Right kidney (tissue), 1 donor: ENCODE measurements at regions not wholly inside any gene's neighbourhood (a gene's known extent, or its start where the extent isn't known, plus 50 kb on each side); places are given as distances from the start of the nearest gene placed in this dataset.
"Not testable (repeated sequence)": the region's sequence is repeated elsewhere in the genome, so short reads cannot be mapped to it uniquely, and the experiment has no call there.

ENCODE experiments used
- DNase-seq: peaks from one replicate; pipeline ENCODE4 v3.0.0-alpha.2; 2016

- DNase-seq, result no peak
Measured at GRCh38 chr6:8875986-8876385, 440.6 kb upstream of the SLC35B3 start.

GRCh38 chr6:8872589-8872988, 437.2 kb upstream of the SLC35B3 start:
- no peak for DNase-seq

- no peak for DNase-seq
Measured at GRCh38 chr6:8865451-8865850, 430.1 kb upstream of the SLC35B3 start.

GRCh38 chr6:8860671-8861070, 425.3 kb upstream of the SLC35B3 start:
- DNase-seq, result no peak

GRCh38 chr6:8859501-8859900, 424.2 kb upstream of the SLC35B3 start:
- no peak for DNase-seq

DNA sequence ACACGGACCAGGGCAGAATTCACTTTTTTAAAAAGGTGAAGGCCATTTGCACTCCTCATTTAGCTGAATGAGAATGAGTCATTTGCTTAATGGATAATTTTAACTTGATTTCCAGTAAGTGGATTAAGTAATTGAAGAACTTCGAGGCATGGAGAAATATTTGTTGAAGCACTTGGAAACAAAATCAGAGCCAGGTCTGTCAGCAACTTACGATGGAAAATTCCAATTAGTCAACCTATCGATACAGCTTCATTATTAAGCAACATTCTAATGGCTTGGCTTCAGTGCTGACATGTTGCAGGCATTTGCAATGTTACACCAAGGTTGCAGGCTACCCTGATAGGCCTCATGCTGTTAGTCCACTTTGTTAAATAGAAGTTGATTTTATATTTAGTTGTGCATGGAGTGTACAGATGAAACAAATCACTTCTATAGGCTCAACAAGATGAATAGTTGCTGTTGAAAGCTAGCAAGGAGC, 423.5 kb upstream of the SLC35B3 start:
- DNase-seq, result no peak

- DNase-seq, result no peak
Measured at GRCh38 chr6:8857160-8857559, 421.8 kb upstream of the SLC35B3 start.

- DNase-seq, result no peak
Measured at GRCh38 chr6:8855411-8855810, 420.1 kb upstream of the SLC35B3 start.

- DNase-seq, result no peak
Measured at GRCh38 chr6:8852332-8852731, 417.0 kb upstream of the SLC35B3 start.

GRCh38 chr6:8846680-8847079, 411.3 kb upstream of the SLC35B3 start:
- DNase-seq, result not testable (repeated sequence)

DNA sequence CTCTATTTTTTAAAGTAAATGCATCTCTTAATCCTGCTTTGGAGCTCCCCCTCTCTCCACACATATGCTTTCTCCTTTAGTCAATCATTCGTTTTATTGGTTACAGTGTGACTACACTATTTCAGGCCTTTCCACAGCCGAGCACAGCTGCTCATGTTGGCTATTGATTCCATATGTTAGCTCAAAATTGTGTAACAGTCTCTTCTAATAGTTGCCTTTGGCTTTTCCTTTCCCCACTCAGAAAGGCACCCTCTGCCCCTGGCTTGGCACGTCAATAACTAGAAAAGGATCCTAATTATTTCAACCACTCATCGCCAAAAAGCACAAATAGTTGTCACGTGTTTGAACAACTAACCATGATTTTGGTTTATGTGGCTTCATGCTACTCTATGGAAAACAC, 410.3 kb upstream of the SLC35B3 start:
- DNase-seq, result no peak

- DNase-seq, result no peak
Measured at GRCh38 chr6:8844968-8845367, 409.6 kb upstream of the SLC35B3 start.

GRCh38 chr6:8839626-8840025, 404.3 kb upstream of the SLC35B3 start:
- DNase-seq, result no peak

DNA sequence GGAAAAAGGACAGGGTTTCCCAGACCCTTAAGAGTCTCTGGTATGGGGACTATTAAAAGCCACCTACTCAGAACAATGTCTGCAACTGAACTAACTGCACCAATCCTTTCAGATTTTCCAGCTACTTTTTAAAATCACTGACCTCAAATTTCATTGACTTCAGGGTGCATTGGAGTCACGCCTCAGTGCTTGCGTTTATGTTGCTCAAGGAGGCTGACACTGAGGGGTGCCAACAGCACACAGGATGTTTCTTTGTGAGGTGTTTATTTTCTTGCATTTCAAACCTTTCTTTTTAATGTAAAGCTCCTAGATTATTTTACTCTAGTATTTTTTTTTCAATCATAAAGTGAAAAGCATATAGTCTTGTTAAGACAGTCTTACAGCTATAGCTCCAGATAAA, 402.0 kb upstream of the SLC35B3 start:
- no peak for DNase-seq

GRCh38 chr6:8832695-8833094, 397.4 kb upstream of the SLC35B3 start:
- not testable (repeated sequence) for DNase-seq

DNA sequence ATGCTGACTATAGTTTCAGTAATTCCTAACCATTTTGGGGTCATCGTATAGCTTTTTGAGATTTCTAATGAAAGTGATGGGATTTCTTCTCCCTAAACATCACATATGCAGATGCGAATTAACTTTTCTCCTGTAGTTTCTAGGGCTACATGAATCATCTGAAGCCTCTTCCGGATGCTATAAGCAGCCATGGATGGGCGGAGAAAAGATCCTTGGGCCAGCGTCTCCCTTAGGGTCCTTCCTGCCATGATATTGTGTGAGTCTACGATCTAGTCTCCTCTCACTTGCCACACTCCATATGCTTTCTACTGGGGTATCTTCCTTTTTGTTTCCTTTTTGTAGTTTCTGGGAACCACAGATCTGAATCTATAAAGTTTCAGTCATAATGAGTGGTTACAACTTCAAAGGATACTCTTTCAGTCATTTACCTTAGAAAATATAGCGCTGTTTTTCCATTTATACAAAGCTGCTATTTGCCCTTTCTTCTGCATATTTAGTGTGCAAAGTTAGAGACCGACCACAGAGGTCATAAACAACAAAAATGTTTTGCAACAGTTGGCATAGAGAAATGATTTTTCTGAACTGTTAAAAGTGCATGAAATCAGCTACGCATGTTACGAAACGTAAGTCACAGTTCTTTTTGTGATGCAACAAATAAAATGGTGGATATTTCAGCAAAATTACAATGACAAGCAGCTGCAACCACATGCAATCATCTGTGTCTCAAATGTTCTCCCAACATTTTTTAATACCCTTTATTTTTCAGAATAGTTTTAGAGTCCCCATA, 396.2 kb upstream of the SLC35B3 start:
- no peak for DNase-seq

- no peak for DNase-seq
Measured at GRCh38 chr6:8830794-8831193, 395.4 kb upstream of the SLC35B3 start.

DNA sequence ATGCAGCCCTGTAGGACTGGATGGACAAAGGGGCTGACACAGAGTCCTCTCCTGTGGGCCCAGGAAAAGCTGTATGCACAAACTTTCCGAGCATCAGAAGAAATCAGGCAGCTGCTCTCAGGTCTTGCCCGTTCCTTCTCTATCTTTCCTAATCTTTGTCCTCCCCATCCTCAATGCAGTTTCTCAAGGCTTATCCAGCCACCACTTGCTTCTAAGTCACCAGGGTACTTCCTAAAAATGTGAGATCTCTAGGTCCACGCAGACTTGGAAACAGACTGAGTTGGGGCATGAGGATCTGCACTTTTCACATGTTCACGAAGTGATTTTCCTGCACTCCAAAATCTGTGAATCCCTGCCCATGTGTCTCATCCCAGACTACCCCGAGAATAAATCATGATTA, 394.5 kb upstream of the SLC35B3 start:
- no peak for DNase-seq

GRCh38 chr6:8829296-8829695, 394.0 kb upstream of the SLC35B3 start:
- DNase-seq, result no peak

- no peak for DNase-seq
Measured at GRCh38 chr6:8828376-8828775, 393.0 kb upstream of the SLC35B3 start.

DNA sequence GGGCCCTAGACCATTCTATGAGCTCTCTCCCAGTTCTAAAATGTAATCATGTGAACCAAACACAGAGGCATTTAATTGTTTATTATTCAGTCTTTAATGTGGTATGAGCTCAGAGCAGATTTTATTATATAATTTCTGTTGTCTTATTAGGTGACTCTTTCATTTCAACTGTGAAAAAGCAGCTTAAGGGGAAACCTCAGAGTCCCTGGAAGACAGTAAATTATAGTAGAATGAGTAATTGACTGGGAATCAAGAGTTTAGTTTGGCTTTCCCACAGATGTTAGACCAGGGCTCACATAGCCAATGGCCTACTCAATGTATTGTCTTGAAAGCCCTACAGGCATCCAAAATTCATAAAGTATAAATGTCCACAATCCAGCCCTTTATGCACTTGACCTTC, 390.4 kb upstream of the SLC35B3 start:
- DNase-seq, result no peak

DNA sequence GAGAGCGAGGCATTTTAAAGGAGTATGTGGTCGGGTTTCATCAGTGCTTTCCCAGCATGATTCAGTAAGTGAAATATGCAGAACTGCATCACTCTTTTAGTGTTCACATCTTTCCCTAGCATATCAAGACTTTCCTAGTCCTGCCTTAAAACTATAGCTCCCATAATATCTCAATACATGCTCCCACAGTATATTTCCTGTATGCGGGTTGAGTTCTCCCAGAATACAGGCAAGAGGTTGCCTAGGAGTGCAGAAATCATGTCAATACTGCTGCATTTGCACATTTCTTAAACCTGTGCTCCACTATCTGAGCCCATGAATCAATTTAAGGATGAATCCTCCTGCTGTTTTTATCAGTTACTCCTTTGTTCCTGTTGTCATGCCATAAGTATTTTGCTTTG, 386.6 kb upstream of the SLC35B3 start:
- no peak for DNase-seq

DNA sequence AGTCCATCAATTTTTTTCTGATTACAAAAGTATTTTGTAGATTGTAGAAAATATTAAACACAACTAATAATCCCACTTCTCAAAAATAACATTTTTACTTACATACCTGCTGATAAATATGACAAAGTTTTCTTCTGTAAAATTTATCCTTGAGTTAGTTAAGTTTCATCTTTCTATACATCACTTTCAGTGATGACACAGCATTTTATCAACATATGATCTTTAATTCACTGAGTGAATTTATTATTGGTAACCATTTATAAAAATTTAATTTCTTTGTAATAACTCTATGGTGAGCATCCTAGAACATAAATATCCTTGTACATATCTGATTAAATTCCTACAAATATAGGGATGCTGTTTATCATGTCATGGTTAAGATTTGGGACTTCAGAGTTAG, 385.0 kb upstream of the SLC35B3 start:
- DNase-seq, result no peak

GRCh38 chr6:8819446-8819845, 384.1 kb upstream of the SLC35B3 start:
- no peak for DNase-seq
